NCI-H748 (cell line): ENCODE measurements at regions not wholly inside any gene's neighbourhood (a gene's known extent, or its start where the extent isn't known, plus 50 kb on each side); places are given as distances from the start of the nearest gene placed in this dataset.

Experiments
- DNase-seq: peaks from one replicate; lab custom pipeline; 2025; ENCODE audit not compliant: unreplicated experiment; lab: John Stamatoyannopoulos, UW

DNA sequence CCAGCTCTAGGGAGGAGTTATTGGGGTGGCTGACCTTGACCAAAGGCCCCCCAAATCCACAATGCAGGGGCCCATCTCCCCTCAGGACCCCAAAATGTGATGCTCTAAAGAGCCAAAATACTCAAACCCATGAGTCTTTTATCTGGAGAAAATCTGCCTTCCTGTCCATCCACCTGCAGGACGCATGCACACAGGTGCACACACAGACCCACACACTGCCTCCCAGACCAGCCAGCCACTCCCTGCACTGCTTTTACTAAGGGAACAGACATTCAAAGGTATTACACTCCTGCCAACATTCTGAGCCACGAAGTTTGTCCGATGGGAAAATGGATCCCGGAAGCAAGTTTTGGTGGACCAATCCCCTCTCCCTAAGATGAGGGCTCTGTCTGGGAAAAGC is 76.1 kb upstream of the CDH5 start:
- no peak for DNase-seq

DNA sequence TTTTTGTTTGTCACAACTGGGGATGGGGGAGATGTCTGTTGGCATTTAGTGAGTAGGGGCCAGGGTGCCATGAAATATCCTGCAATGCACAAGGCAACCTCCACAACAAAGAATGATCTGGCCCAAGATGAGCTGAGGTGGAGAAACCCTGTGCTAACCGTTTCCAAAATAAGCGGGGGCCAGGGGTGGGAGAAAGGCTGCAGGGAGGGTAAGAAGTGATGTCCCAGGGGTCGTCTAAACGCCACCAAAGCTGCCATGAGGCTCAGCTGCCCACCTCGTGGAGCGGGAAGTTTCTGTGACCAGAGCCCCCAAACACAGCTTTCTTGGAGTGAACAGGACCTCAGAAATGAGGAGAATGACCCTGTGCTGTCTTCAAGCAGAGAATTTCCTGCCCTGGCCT is 76.5 kb upstream of the CDH5 start:
- no peak for DNase-seq

GRCh38 chr16:66289051-66289680 is 77.3 kb upstream of the CDH5 start:
- no peak for DNase-seq

- no peak for DNase-seq
Observed at GRCh38 chr16:66287926-66288325, 78.6 kb upstream of the CDH5 start.

GRCh38 chr16:66287416-66287815 is 79.1 kb upstream of the CDH5 start:
- no peak for DNase-seq

DNA sequence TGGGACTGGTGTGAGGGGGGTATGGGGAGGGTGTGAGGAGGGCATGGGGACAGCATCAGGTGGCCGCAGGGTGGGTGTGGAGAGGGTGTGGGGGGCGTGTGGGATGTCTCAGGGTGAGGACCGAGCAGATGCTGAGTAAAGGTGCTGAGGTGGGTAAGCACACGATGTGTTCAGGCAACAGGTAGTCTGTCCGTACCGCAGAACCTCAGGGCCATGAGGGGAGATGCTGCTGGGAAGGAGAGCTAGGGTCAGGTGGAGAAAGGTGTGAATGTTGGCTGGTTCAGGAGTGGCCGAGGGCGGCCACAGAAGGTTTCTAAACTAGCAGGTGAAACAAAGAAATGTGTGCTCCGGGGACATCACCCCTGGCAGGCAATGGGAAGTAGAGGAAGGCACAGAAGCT is 80.0 kb upstream of the CDH5 start:
- DNase-seq, result no peak

DNA sequence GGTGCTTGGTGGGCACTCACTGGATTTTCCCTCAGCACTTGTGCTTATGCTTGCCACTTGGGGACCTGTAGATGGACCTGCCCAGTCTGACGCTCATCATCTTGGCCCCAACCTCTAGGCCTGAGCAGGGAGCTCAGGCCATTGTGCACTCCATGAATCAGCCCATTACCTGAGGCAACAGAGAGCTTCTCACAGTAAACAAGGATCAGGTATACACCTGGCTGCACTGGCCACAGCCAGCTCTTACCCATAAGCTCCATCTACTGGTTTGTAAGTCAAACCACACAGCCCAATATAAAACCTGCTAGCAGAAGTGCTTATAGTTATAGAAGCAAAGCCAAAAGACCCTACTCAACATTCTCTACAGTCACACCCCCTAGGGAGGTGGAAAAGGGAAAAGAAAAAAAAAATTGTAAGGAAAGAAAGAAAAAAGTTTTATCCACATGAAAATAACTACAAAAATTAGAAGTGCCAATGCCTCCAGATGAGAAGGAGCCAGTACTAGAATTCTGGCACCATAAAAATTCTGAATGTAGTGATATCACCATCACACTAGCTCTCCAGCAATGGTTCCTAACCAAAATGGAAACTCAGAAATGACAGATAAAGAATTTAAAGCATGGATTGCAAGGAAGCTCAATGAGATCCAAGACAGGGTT is 87.8 kb upstream of the CDH5 start:
- DNase-seq, result peak; percentile 55

DNA sequence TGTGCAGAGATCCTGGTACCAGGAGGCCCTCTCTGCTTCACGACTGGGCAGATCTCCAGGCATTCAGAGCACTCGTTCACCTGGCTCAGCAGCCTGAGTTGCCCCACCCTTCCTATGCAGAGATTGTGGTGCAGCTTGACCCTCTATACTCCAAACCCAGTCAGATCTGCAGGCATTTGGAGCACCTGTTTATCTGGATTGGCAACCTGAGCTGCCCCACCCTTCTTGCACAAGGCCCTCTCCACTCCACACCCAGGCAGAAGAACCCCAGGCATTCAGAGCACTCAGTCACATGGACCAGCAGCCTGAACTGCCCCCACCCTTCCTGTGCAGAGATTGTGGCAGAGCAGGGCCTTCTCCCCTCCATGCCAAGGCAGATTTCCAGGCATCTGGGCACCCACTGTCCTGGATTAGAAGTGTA is 88.4 kb upstream of the CDH5 start:
- peak; percentile 61 for DNase-seq

GRCh38 chr16:66277311-66278070 is 89.0 kb upstream of the CDH5 start:
- DNase-seq, result no peak

- DNase-seq, result peak; percentile 67
Observed at GRCh38 chr16:66275775-66276428, 90.6 kb upstream of the CDH5 start.

- DNase-seq, result peak; percentile 56
Observed at GRCh38 chr16:66274335-66275110, 92.0 kb upstream of the CDH5 start.

DNA sequence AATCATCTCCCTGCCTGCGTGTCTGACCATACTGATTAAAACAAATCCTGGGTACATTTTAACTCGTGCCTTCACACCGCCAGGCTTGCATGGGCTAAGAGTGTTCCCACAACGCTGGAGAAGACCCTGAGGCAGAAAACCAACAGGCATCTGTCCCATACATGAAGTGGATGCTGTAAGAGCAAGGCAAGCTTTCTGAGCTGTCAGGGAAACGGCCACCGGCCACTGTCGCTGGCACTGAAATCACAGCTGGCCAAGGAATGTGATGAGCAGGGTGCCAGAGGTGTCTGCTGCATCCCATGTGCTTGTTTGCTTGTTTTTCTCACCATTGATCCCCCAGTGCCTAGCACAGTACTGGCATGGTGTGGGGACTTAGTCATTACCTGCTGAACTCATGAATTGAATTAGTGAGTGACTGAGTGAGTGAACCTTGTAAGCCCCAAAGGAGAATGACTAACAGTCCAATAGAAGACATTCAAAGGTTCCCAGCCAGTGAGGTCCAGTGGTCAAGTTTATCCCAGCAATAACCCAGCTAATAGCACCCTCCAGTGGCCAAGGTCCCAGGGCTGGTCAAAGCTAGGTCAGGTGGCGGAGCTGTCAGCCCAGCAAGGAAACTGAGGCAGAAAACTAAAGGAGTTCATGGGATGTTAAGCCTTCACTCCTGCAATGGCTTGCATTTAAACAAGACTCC is 92.7 kb upstream of the CDH5 start:
- peak; percentile 29 for DNase-seq

GRCh38 chr16:66273053-66273452 is 93.4 kb upstream of the CDH5 start:
- no peak for DNase-seq

DNA sequence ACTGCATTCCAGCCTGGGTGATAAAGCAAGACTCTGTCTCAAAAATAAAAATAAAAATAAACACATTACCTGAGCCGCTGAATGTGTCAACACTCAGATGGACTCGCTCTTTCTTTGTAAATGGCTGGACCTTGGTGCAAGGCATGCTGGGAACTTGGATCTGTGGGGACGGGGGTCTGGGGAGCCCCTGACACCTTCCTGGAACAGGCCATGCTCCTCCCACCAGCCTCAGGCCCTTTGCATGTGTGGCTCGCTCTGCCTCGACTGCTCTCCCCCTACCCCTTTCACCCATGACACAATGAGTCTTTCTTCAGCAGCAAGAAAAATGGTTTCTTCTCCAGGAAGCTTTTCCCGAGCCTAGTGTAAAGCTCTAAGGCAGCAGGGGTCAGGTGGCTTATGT is 94.0 kb upstream of the CDH5 start:
- DNase-seq, result no peak

DNA sequence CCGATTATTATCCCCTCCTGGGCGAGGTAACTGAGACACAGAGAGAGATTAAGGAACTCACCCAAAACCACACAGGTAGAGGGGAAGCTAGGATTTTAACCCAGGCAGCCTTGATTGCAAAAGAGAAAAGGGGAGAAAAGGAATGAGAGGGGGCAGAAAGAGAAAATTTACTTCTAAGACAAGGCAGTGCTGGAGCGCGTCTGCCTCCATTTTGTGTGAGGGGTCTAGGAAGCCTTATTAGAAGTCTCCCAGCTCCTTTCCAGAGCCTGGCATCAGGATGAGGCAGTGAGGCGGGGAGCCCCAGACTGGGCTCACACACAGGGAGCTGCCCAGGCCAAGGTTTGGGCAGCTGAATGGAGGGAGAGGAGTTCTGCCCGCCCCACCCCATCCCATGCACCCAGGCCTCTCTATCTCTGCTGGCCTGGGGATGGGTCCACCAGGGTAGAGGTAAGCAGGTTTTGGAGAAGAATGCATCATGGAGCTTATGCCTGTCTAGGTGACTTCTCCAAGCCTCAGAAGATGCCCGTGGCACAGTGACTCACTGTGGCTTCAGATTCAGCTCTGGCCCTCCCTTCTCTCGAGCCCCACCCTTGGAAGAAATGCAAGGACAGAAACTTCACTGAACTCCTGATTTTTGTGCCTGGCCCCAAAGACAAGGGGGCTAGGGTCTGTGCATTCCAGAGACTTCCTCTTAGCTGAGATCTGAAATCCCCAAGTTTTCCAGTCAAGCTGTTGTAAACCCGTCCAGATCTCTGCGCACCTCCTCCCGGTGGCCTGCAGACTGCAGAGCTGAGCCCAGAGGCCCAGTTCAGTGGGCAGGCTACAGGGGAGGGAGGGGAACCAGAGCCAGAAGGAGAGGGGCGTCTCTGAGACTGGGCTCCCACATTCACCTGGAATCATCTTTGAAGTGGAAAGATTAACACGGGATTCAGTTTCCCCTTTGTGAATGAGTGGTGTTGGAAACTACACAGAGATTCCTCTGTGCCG is 95.1 kb upstream of the CDH5 start:
- DNase-seq, result no peak

- peak; percentile 35 for DNase-seq
Observed at GRCh38 chr16:66270333-66270927, 96.1 kb upstream of the CDH5 start.

DNA sequence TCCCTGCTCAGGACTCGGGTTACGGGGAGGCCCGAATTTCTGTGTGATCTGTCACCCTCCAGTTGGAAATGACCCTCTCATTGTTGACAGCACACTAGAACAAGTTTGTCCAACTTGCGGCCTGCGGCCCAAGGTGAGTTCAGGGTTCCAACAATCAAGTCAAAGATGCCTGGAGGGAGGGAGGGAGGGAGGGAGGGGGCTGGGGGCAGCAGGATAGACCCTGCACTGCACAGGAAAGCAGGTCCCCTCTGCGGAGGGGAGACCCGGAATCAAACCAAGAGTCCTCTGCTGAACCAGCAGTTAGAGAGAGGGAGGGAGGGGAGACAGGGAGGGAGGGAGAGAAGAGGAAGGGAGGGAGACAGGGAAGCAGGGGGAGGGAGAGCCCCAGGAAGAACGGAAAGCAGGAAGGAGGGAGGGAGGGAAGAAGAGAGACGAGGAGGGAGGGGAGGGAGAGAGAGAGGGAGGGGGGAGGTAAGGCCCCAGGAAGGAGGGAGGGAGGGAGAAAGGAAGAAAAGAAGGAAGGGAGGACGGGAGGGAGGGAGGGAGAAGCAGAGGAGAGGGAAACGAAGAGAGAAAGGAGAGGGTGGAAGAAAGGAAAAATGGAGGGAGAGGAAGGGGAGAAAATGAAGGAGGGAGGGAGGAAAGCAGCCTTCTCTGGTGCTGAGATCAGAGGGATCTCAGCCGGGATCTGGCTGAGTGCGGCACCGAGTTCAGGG is 96.7 kb upstream of the CDH5 start:
- no peak for DNase-seq
